Putamen (tissue), 1 donor: ENCODE measurements at regions not wholly inside any gene's neighbourhood (a gene's known extent, or its start where the extent isn't known, plus 50 kb on each side); places are given as distances from the start of the nearest gene placed in this dataset.
"Not testable (repeated sequence)": the region's sequence is repeated elsewhere in the genome, so short reads cannot be mapped to it uniquely, and the experiment has no call there.

Source experiments
- DNase-seq: peaks from one replicate; pipeline ENCODE4 v3.0.0-alpha.2; 2016; ENCODE audit warnings: low spot score

DNA sequence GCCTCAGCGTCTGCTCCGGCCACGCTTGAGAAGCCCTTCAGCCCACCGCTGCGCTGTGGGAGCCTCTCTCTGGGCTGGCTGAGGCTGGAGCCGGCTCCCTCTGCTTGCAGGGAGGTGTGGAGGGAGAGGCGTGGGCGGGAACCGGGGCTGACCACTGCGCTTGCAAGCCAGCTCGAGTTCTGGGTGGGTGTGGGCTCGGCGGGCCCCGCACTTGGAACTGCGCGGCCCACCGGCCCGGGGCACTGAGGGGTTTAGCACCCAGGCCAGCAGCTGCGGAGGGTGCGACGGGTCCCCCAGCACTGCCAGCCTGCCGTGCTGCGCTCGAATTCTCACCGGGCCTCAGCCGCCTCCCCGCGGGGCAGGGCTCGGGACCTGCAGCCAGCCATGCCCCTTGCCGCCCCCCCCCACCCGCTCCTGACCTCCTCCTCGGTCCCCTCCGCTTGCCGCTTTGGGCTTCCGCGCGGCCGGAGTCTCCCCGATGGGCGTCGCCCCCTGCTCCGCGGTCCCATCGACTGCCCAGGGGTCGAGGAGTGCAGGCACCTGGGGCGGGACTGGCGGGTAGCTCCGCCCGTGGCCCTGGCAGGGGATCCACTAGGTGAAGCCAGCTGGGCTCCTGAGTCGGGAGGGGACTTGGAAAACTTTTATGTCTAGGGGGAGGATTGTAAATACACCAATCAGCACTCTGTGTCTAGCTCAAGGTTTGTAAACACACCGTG, 106.7 kb downstream of the RAP2B start:
- DNase-seq: no peak

DNA sequence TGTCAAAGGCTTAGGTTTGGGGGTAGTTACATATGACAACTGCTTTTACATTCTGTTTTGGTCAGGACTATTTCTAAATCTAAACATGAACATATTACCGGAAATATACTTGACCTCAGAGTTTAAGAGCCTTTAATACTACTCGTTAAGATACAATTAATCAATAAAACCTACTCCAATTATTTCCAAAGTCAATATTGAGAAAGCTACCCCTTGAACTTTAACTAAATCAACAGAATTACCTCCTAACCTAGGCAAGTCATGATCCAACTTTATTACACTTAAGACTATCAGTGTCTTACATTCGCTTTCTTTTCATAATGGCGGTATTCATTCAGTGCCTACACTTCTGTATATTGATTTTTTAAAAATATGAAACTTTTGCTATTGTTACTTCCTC, 107.7 kb downstream of the RAP2B start:
- DNase-seq: no peak

DNA sequence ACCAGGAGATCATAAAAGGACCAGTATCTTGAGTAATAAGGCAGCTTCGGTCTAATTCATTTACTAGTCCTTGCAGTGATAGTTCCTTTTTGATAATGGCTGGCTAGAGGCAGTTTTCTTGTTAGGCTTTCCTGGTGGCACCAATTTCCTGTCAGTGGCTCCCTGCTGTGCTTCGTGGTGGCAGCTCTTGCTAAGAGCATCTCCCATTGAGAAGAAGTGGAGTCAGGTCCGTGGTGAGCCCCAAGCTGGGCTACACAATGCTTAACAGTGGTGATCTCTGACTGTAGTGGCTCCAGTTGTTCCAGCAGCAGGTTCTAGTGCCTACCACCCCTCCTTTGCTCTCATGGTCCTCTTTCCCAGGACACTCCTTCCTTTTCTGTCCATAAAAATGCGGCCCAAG, 111.2 kb downstream of the RAP2B start:
- DNase-seq: no peak

DNA sequence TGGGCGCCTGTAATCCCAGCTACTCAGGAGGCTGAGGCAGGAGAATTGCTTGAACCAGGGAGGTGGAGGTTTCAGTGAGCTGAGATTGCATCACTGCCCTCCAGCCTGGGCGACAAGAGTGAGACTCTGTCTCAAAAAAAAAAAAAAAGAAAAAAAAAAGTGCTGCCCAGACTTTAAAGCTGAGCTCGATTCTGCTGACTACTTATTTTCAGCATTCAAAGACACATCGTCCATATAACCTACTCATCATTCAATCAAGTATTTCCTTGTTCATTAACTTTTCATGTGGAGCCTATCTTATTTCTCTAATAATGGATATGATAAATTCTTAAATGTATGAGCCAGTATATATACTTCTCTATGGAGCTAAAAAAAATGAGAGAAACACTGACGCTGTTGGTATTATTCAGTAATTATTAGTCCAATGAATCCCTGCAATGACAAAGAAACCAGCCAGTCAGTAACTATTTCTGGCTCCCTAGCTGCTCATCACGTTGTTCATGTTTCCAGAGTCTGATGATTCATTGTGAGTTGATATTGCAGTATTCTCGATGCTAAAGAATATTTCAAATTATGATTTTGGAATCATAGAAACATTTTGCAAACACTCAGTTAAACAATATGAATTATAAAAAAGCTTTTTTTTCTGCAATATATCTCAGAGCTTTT, 111.9 kb downstream of the RAP2B start:
- peak; percentile 35 for DNase-seq

DNA sequence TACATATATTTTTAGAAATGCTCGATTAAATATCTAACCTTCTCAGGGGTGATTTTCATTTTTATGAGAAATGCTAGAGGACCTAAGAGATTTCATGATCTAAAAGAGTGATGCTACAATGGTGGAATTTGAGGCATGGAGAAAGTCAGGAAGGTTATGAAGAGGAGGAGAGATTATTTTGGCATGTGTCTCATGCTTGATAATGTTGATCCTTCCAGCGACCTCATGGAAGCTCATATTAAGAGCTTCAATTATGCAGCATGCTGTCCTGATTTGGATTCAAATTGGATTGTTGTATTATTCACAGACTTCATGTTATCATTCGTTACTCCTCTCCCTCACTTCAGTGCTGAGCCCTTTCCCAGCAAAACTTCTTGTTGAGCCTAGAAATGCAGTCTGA, 112.5 kb downstream of the RAP2B start:
- no peak for DNase-seq

DNA sequence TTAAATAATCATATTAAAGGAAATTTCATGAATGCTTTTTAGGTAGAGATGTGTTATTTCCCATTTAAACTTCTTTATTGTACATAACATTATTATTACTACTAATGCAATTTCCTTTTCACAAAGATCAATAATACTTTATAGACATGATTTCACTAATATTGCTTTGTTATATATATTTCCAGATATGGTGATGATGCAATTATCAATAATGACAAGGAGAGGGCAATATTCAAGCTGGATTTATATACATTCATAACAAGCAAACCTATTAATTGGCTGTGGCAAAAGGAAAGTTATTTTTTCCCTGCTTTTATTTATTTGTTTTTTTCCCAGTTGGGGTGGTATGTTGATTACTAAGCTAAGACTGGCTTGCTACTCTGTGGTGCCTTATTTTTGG, 113.5 kb downstream of the RAP2B start:
- DNase-seq: no peak

DNA sequence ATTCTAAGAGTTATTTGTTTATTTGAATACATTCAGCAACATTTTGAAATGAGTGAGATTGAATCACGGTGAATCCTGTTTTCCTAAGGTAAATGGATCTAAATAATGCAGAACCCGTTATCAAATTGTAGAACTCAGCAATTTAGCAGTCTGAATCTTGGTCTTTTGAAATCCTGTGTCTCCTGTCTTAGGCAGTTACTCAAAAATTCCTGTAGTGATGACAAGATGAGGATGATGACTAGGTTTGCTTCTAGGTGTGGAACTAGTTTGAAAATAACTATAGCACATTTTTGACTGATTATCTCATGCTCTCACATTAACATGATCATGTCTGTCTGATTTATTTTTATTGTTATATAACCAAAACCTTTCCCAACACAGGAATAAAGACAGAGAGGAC, 115.0 kb downstream of the RAP2B start:
- no peak for DNase-seq

DNA sequence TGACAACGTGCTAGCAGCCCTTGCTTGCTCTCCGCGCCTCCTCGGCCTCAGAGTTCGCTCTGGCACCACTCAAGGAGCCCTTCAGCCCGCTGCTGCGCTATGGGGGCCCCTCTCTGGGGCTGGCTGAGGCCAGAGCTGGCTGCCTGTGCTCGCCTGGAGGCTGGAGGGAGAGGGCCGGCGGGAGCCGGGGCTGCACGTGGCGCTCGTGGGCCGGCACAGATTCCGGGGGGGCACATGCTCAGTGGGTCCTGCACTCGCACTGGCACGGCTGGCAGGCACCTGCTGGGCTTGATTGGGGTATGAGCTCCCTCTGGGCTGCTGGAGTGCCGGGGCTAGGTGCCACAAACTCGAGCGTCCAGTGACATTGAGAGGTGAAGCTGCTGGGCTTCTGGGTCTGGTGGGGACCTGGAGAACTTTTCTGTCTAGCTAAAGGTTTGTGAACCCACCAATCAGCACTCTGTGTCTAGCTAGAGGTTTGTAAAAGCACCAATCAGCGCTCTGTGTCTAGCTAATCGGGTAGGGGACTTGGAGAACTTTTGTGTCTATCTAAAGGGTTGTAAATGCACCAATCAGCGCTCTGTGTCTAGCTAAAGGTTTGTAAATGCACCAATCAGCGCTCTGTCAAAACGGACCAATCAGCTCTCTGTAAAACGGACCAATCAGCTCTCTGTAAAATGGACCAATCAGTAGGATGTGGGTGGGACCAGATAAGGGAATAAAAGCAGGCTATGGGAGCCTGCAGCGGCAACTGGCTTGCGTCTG, 119.4 kb downstream of the RAP2B start:
- DNase-seq: not testable (repeated sequence)

DNA sequence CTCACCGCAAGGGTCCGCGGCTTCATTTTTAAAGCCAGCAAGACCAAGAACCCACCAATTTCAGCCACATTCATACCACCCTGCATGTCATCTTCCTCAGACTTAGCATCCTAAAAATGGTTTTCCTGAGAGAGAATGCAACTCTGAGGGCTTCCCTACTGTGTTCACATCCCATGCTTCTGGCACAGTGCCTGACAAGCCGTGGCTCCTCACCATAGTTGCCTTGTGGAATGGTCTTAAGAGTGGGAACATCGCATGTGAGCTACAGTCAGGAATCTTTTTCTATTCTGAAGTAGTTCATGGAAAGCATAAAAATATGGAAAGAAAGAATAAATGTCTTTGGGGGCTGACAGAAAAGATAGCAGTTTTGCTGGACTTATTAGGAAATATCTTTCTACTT, 120.3 kb downstream of the RAP2B start:
- no peak for DNase-seq

DNA sequence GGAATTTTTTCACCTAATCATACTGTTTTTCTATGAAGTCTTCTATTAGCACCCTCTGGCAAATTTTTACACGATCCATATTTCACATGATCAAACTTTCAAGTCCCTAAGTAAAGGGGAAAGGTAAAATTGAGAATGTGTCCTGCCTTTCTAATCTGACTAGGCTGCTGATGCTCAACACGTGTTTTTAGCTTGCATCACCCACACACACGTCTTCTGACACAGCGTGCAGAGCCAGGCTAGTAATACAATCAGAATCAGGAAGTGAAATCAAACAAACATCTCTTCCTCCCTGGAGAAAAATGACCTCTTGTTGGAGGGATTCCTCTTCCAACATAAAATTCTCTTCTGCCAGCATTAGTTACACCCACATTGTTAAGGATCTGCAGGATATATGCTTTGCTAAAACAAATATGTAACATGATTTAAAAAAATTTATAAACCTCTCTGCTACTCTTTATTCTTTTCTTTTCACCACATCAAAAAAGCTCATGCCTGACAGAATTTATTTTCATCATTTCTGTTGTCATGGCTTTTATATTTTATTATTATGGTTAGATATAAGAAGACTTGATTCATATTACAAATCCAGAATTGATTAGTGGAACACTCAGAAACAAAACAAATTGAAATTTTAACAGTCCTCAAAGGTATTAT, 122.4 kb downstream of the RAP2B start:
- no peak for DNase-seq

DNA sequence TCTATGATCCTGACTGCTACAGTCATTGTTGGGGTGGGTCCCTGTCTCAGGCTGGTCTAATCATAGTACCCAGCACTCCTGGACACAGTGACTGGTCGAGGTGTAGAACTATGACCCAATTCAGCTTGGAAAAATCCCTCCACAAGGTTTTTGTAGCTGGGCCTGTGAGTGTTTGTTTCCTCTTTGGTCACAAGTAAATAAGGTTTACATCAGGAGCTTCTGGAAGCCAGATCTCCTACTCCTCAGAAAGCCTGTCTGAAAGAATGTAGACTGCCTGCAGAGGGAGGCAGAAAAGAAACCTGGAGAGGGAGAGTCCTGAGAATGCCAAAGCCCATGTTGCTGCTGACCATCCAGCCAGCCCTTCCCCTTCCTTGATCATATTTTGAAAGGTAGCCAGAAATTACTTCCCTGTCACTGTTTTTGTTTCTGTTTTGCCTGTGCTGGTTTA, 123.2 kb downstream of the RAP2B start:
- no peak for DNase-seq

DNA sequence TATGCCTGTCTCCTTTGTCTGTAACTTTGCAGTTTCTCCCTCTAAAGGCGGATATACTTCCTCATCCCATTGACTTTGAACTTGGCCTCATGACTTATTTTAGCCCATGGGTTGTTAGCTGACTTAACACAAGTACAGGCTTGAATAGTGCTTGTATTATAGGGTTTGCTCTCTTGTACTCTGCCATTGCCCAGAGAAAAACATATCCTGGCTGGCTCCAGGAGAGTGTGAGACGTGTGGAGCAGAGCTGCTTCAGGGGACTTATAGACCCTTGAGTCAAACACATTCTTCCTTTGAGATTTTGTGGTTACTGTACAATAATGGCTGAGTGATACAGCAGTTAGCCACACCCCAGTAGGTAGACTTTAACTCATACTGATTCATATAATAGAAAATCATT, 124.0 kb downstream of the RAP2B start:
- no peak for DNase-seq

DNA sequence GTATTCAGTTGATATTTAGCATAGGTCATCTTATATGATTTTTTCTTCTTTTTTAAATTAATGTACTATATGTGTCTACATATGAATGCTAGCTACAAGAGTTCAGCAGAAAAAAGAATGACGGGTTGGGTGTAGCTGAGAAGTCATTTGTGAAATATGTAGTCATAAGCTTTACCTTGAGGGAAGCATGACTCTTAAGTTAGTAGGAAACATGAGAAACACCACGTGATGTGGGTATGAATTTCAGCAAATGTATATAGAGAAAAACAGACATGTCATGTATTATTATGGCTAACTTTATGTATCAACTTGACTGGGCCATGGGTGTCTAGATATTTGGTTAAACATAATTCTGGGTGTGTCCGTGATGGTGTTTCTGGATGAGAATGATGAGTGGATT, 125.0 kb downstream of the RAP2B start:
- no peak for DNase-seq

DNA sequence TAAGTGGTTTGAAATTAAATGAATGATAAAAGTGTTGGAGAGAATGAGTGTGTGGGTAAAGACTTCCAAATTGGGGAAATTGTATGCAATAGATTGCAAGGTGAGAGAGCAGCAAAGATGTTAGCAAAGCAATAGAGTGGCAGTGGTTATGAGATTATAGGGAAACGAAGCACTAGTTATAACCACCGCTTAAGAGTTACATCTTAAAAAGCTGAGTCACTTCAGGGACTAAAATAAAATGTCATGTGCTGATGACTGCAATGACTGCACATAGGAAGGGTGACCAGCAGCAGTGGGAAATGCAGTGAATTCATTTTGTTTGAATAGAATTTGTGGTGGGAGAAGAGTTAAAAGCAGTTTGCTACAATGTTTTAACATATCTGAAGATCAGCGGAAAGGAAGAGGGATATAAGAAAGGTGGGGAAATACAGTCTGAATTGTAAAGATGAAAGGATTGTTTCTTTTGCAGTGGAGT, 127.3 kb downstream of the RAP2B start:
- peak; percentile 44 for DNase-seq

DNA sequence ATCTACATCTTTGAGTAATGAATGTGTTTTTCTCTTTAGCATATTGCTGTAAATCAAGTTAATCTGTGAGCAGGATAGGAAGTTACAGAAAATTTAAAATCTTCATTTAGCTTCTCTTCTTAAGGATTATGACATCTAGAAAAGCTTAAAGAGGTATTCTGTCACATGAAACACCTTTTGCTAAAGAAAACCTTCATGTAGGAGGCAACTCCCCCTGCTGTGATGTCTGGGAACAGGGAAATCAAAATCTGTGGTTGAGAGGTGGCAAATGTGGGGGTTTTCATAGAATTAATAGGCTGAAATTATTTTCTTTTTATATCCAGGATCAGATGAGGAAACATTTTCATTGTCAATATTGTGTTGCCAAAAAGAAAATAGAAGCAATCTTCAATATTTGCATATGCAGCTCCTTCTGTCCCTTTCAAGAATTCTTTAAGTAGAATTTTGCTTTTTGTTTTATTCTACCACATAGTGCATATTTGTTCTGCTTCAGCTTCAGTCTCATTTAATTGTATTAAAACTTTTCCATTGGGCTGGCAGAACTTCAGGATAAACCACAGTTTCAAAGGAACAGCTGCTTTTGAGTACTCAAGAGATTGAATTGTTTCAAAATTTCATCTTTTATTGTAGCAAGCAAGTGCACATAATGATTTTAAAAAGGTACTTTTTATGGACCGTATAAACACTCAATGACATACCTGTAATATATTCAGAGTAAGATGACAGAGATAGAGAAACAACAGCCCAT, 128.4 kb downstream of the RAP2B start:
- DNase-seq: peak; percentile 72

DNA sequence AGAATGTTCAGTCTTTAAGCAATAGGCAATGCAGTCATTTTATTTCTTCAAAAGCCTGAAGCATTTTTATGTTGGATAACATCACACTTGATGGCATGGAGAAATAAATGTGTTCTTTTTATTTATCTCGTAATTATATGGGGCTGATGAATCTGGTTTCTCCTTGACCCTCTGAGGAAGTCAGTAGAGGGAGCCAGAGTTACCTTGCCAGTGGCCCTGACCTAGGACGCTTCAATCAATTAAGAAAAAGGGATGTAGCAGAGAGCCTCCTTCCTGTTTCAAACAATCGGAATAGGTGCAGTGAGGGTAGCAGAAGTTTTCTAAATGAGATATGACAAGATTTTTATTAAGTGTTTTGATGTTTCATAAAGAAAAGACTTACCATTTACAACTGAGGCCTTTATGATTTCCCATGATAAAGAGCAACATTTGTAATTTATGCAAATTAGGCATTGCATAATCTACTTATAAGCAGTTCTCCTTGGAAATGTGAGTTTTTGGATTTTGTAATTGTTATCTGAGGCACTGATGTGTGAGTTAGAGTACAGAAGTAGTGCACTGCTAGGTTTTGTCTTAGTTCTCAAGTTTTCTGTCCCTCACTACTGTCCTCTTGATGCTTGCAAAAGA, 129.1 kb downstream of the RAP2B start:
- no peak for DNase-seq

DNA sequence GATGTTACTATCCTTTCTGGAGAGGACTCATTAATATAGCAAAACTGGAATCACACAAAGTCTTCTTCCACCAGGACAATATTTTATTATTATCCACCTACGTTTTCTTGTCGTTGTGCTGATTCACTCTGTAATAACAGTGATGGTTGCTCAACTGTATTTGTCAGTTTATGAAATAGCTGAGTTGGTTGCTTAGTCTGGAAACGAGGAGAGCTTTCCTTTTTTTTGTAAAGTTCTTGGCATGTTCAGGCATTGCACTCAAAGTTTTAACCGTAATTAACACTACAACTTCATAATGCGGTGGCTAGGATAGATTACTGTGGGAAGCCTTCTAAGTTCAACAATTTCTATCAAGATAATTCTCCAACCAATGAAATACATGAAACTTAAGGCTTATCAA, 131.2 kb downstream of the RAP2B start:
- DNase-seq: no peak

DNA sequence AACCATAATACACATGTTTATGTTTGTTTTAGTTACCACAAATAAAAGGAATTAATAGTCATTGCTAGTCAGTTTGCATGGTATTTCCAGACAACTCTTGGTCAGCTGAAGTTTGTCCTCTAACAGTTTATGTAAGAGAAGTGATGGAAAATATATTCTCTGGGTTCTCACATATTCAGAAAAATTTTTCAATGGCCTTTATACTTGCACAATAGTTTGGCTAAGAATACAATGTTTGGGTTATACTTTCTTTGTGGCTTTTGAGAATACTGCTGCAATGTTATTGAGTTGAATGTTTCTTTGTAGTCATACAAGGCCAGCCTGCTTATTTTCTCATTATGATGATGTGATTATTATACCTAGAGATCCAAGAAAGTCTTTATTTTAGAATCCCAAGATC, 133.9 kb downstream of the RAP2B start:
- DNase-seq: no peak

DNA sequence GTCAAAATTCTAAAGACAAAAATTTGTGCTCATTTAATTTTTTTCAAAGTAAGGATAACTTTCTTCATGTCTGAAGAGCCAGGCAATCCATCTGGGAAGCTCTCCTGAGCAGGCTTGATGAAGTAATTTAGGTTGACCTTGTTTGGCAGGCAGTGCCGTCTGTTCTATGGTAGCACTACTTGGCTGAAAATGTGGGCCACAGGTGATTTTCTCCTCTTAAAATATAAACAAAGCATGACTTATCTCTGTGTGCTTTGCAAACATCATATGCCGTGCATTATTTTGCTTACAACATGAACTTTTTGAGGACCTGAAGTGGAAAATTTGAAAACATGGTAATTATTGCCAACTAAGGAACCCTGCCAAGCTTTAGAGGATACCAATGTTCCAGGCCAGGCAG, 143.2 kb downstream of the RAP2B start:
- no peak for DNase-seq

DNA sequence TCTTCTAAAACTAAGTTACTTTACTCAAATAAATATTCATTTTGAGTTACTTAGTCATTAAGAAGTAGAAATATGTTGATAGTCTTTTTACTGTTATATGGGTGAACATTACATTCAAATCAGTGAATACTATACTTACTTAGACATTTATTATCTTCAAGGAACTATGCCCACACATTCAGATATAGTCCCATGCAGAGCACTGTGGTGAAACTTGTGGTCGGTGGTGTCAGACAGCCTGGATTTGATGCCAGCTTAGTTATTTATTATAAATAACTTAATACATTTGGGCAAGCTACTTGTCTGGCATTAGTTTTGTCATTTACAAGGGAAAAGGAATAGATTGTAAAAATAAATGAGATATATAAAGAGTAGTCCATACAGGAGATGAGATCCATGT, 149.5 kb downstream of the RAP2B start:
- DNase-seq: no peak

DNA sequence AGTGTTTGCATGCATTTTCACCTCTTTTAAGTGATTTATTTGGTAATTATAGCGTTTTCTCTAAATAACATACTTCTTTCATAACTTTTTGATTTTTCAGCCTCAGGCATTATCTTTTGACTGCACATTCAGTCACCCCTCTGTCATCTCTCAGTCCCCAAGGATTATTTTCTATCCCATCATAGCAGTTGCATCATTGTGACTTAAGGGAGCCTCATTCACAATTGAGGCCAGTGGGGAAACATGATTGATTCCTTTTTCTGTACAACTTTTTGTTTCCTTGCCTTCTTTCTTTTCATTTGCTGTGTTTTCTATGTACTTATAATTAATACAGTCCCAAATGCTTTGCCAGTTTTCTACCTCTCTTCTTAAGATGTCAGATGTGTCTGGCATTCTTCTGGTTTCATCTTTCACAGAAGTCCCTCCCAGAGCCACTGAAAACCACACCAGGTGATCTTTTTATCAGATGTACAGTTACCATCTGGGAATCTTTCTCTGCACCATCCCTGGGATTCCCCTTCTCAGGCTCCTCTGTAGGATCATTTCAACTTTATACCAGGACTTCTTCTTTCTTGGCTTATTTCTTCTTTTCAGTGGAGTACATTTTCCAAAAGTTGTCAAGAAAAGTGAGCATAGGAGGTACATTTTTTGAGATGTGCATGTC, 151.4 kb downstream of the RAP2B start:
- DNase-seq: no peak
